ENCODE measurements at regions not wholly inside any gene's neighbourhood (a gene's known extent, or its start where the extent isn't known, plus 50 kb on each side); places are given as distances from the start of the nearest gene placed in this dataset.
A peak's percentile ranks its signal among the peaks of the same experiment; 100 is the strongest.

DNA sequence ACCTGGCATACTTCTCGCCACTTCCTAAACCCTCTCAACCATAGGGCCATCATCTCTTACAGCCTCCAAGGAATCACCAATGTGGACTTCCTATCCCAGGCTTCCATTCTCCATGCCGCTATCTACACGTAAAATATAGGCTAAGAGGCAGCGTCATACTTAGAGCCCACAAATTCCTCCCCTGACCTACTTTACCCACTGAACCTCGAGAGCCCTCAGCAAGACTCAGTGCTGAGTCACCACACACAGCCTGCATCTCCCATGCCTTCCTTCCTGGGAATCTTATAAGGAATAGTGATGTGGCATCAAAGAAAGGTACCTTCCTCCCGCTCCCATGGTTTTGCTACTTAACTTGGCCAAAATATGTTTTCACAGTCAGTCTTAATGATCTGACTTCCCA, 435.6 kb upstream of the NFE2L3 start:
- no peak for DNase-seq (ENCODE audit: low spot score in 2 of 2)
- H3K9me3 ChIP-seq: no peaks in the 10 kb centered on the region
- no peak overlapping the region for H3K27ac ChIP-seq
- TF ChIP-seq POLR2AphosphoS5 (IDR thresholded peaks at IDR 0.05) (no peak), POLR2A (IDR thresholded peaks at IDR 0.05) (no peak)
- TF ChIP-seq, protein P1, sequence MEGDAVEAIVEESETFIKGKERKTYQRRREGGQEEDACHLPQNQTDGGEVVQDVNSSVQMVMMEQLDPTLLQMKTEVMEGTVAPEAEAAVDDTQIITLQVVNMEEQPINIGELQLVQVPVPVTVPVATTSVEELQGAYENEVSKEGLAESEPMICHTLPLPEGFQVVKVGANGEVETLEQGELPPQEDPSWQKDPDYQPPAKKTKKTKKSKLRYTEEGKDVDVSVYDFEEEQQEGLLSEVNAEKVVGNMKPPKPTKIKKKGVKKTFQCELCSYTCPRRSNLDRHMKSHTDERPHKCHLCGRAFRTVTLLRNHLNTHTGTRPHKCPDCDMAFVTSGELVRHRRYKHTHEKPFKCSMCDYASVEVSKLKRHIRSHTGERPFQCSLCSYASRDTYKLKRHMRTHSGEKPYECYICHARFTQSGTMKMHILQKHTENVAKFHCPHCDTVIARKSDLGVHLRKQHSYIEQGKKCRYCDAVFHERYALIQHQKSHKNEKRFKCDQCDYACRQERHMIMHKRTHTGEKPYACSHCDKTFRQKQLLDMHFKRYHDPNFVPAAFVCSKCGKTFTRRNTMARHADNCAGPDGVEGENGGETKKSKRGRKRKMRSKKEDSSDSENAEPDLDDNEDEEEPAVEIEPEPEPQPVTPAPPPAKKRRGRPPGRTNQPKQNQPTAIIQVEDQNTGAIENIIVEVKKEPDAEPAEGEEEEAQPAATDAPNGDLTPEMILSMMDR (IDR thresholded peaks at IDR 0.05): no peak
- no peaks in the 10 kb centered on the region for H3K27me3 ChIP-seq
- no peaks in the 10 kb centered on the region for H3K4me1 ChIP-seq
- H3K4me3 ChIP-seq: no peak overlapping the region
- intact Hi-C loops (cut with DNase I; ENCODE audit: low total_unique reads): no loop called here
- no peaks in the 10 kb centered on the region for H3K36me3 ChIP-seq

DNA sequence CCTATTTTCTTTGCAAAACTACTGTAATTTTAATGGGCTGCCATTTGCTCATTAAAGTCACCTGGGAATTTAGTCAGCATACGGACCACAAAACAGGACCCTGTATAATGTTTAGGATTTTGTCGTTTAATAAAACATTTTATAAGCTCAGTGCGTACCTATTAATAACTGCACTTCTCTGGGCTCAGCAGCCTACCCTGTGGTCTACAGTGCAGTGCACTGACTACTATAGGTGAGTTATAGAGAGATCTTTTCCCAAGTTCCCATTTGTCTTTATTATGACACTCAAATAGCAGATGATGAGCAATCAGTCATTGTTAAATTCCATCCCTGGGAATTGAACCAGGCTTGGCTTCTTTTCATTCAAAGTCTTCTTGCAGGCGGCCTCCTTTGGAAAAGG, 433.4 kb upstream of the NFE2L3 start:
- Histone ChIP-seq H3K27ac (no peak overlapping the region), H3K27me3 (no peaks in the 10 kb centered on the region), H3K4me1 (no peaks in the 10 kb centered on the region), H3K9me3 (no peaks in the 10 kb centered on the region), H3K36me3 (no peaks in the 10 kb centered on the region), H3K4me3 (no peak overlapping the region)
- no peak for DNase-seq (ENCODE audit: low spot score in 2 of 2)
- intact Hi-C loops (cut with DNase I; ENCODE audit: low total_unique reads): no loop called here
- no peak for TF ChIP-seq POLR2AphosphoS5 (IDR thresholded peaks at IDR 0.05)
- TF ChIP-seq POLR2A (IDR thresholded peaks at IDR 0.05): no peak
- TF ChIP-seq, protein P1 (IDR thresholded peaks at IDR 0.05): no peak

DNA sequence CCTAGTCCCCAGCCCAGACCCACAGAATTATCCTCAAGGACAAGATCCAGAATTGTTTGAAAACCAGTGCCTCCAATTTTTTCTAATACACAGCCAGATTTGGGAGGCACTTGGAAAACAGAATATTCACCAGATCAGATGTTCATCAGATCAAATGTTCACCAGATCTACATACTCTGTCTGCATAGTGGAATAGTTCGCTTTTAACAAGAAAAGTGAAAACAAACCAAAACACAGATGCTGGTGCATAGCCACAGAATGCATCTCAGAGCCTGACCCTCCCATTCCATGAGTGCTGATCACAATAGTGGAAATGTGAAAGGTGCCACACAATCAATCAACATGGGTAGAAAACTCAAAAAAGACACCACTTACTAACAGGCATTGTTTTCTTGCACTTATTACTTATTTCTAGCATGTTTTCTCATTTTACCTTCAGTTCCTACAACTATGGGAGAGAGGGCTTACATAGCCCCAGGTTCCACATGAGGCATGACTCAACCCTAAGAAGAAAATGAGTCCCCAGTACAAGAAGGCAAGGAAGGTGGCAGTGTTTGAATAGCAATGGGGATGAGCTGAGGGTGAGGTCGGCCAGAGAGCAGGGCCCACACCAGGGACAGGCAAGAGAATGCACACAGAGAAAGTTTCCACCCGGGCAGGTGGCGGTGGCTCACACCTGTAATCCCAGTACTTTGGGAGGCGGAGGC, 432.7 kb upstream of the NFE2L3 start:
- Histone ChIP-seq H3K27me3 (no peaks in the 10 kb centered on the region), H3K4me1 (no peaks in the 10 kb centered on the region), H3K4me3 (no peak overlapping the region), H3K9me3 (no peaks in the 10 kb centered on the region), H3K27ac (no peak overlapping the region), H3K36me3 (no peaks in the 10 kb centered on the region)
- TF ChIP-seq, protein P1 (IDR thresholded peaks at IDR 0.05): no peak
- TF ChIP-seq POLR2A (IDR thresholded peaks at IDR 0.05) (no peak), POLR2AphosphoS5 (IDR thresholded peaks at IDR 0.05) (no peak)
- no peak for DNase-seq (ENCODE audit: low spot score in 2 of 2)
- intact Hi-C loops (cut with DNase I; ENCODE audit: low total_unique reads): no loop called here

GRCh38 chr7:25720427-25720826, 431.6 kb upstream of the NFE2L3 start:
- no peaks in the 10 kb centered on the region for H3K27me3 ChIP-seq
- H3K36me3 ChIP-seq: no peaks in the 10 kb centered on the region
- no peaks in the 10 kb centered on the region for H3K9me3 ChIP-seq
- H3K4me3 ChIP-seq: no peak overlapping the region
- H3K27ac ChIP-seq: no peak overlapping the region
- no peaks in the 10 kb centered on the region for H3K4me1 ChIP-seq
- no peak for DNase-seq (ENCODE audit: low spot score in 2 of 2)
- intact Hi-C loops (cut with DNase I; ENCODE audit: low total_unique reads): no loop called here
- TF ChIP-seq, protein P1 (IDR thresholded peaks at IDR 0.05): no peak
- TF ChIP-seq POLR2A (IDR thresholded peaks at IDR 0.05) (no peak), POLR2AphosphoS5 (IDR thresholded peaks at IDR 0.05) (no peak)

DNA sequence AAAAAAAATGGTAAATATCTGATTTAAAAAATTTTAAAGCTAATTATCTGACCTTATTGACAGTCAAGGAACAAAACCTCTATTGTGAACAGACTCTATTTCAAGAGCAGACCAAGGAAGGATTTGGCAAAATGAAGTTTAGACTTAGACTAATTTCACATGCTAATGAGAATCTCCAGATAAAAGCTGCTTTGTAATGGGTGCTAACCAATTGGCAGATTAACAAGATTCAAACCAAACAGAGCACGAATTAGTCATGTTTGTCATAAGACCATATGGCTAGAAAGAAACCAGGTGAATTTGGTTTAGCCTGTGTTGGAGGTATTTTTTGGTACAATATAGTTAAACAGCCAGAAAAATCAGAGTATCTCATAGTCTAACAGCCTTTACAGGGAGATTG, 429.1 kb upstream of the NFE2L3 start:
- no peak for DNase-seq (ENCODE audit: low spot score in 2 of 2)
- Histone ChIP-seq H3K27ac (peak overlapping the region; percentile 11 to 27), H3K4me1 (no peaks in the 10 kb centered on the region), H3K9me3 (no peaks in the 10 kb centered on the region), H3K27me3 (no peaks in the 10 kb centered on the region), H3K36me3 (no peaks in the 10 kb centered on the region), H3K4me3 (no peak overlapping the region)
- TF ChIP-seq POLR2AphosphoS5 (IDR thresholded peaks at IDR 0.05) (no peak), POLR2A (IDR thresholded peaks at IDR 0.05) (no peak)
- TF ChIP-seq, protein P1 (IDR thresholded peaks at IDR 0.05): no peak
- intact Hi-C loops (cut with DNase I; ENCODE audit: low total_unique reads): no loop called here

Data from breast epithelium (tissue), 4 donors.